ENCODE measurements at regions not wholly inside any gene's neighbourhood (a gene's known extent, or its start where the extent isn't known, plus 50 kb on each side); places are given as distances from the start of the nearest gene placed in this dataset.

- no peak for DNase-seq
These were observed 223.4 kb downstream of the IGSF11 start for GRCh38 chr3:118811236-118811732.

DNA sequence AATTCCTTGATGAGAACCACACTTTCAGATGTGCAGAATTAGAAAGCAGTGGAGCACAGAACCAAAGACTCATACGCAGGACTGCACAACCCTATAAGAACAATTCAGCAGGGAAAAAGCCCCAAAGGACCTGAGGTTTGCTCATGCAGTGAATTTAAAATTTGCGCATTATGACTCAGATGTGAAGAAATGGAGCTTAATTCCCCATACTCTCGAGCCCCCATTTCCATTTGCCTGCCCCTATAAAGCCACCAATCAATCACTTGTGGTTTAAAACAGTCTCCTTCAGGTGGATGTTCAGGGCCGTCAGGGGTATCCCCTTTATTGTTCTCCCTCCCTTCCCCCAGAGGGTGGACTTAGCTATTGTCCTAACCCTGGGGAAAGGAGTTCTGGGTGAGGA lies 221.2 kb downstream of the IGSF11 start:
- no peak for DNase-seq

DNA sequence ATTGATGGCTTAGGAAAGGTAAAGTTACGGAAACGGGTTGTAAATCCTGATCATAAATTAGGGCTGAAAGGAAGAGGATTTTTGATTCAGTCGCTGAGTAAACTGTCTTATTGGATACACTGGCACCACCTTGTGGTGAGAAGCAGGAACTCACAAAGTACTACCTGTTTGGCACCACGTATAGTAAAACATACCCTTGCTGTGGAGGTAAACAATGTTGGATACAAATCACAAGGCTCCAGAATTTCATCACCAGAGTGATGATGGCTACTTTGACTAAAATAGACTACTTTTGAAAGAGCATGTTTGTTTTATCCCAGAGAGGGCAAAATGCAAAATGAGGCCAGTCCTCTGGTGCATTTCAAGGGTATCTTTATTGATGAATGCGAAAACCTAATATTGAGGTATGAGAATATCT lies 216.9 kb downstream of the IGSF11 start:
- peak; percentile 47 for DNase-seq

- no peak for DNase-seq
These were observed 216.3 kb downstream of the IGSF11 start for GRCh38 chr3:118818386-118818785.

DNA sequence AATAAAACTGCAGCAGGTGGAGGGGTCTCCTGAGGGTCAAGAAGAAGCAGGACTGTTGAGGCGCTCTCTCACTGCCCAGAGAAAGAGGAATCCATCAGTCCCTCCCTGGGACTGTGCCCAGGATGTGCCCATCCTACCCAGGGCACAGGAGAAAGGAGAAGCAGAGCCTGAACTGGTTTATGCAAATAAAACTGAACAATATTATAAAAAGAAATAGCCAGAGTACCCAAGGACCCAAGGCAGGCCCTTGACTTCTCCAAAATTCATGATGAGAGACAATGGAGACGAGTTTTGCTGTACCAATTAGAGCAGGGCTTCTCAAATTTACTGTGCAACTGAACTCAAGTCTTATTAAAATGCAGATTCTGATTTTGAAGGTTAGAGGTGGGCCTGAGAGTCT lies 211.0 kb downstream of the IGSF11 start:
- DNase-seq = no peak

- DNase-seq = no peak
These were observed 207.2 kb downstream of the IGSF11 start for GRCh38 chr3:118827446-118827845.

GRCh38 chr3:118828351-118828750 lies 206.3 kb downstream of the IGSF11 start:
- no peak for DNase-seq

GRCh38 chr3:118833075-118833474 lies 201.6 kb downstream of the IGSF11 start:
- no peak for DNase-seq

GRCh38 chr3:118838871-118839270 lies 195.8 kb downstream of the IGSF11 start:
- DNase-seq = no peak

GRCh38 chr3:118842147-118842863 lies 192.3 kb downstream of the IGSF11 start:
- DNase-seq = no peak

GRCh38 chr3:118846176-118846575 lies 188.5 kb downstream of the IGSF11 start:
- DNase-seq = no peak

Measured in DMS79 (cell line).